Left renal cortex interstitium (tissue), 4 donors: ENCODE measurements at regions not wholly inside any gene's neighbourhood (a gene's known extent, or its start where the extent isn't known, plus 50 kb on each side); places are given as distances from the start of the nearest gene placed in this dataset.

Experiments used
- DNase-seq, 4 donors: peaks; one replicate each; pipeline ENCODE4 v3.0.0-alpha.2; 2013; ENCODE audit warnings: low read depth in 4 of 4, low spot score in 2 of 4, missing footprints in 1 of 4

DNA sequence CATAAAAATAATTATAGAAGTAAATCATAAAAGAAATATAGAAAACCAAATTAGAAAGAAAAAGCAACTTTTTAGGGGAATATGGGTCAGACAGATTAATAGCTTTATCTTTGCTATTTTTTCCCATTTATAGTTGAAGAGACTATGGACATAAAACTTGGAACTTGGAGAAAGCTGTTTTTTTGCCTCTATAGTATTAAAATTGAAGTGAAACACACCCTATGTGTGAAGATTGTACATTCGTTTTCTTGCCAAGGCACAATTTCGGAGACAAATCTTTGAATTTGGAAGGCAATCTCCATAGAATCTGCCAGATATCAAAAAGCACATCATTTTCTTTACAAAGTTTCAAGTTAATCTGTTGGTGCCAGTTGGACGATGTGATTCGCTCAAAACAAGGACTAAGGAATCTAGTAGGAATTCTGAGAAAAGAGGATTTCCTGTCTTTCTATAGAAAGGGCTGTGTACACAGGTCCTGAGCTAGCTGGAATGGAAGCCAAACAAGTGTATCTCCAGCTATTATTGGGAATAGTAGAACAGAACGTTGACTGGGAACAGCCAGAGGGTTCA, 156.3 kb downstream of the SLC7A11 start:
- DNase-seq = no peak

DNA sequence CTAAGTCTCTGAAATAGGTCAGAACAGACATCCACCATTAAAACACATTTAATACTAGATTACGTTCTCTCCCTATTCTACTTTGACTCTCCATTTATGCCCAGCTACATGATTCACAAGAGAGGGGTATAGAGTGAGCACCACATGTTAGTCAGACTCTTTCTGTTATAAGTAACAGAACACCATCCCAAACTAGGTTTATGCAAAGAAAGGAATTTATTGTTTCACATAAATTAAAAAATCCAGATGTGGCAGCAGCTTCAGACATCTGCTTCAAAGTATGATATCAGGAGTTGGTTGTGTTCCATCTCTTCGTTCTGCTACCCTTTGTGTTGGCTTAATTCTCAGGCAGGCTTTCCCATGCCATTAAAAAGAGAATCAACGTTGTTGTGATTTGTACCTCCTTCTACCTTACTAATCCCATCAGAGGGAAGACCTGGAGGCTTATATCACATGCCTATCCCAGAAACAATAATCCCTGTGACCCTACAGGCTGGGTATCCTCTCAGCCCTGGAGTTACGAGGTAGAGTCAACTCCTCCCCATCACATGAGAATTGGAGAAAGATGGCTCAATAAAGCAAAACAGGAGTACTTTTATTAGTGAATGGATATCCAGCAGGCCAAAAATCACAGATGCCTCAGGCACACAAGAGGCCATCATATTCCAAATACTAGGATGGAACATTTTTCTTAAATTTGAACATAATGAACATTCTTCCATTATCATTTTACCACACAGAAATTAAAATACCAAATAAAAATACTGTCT, 163.2 kb downstream of the SLC7A11 start:
- DNase-seq = no peak

DNA sequence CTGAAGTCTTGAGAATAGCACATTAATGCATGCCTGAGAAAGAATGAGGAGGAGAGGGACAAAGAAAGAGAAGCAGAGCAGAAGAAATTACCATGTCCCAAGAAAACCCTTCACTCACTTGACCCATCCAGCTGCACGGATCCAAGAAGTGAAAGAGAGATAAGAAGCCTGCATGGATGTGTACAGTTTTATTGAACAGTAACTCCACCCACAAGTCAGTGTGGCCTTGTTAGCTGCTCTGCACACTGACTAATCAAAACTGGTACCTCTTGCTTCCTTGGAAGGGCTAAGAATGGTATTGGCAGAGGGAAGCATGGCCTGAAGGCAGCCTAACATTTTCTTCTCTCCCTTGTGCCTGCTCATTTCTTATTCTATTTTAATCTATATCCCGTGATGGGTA, 163.9 kb downstream of the SLC7A11 start:
- no peak for DNase-seq

DNA sequence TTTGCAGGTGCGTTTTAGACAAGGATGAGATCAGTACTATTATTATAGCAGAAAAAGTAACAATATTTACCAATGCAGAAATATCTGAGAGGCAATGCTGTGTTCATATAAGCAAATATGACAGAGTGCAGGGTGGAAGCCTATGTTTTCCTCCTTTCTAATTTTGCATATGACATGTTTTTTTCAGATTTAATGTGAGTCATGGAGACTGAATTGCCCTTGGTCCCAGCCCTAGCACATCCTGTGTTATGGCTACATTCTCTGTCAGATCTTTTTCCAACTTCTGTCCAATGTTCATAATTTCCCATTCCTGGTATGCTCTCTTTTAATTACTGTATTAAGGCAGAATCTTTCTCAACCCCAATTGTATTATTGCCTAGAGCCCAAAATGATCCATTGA, 165.6 kb downstream of the SLC7A11 start:
- DNase-seq = no peak

DNA sequence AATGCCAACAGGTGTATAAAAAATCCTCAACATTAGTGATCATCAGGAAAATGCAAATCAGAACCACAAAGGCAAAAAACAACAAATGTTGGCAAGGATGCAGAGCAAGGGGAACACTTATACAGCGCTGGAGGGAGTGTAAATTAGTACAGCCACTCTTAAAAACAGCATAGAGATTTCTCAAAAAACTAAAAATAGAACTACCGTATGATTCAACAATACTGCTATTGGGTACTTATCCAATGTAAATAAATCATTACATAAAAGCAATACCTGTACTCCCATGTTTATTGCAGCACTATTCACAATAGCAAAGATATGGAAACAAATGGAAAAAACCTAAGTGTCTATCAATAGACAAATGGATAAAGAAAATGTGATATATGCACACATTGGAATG, 171.3 kb downstream of the SLC7A11 start:
- DNase-seq = no peak

DNA sequence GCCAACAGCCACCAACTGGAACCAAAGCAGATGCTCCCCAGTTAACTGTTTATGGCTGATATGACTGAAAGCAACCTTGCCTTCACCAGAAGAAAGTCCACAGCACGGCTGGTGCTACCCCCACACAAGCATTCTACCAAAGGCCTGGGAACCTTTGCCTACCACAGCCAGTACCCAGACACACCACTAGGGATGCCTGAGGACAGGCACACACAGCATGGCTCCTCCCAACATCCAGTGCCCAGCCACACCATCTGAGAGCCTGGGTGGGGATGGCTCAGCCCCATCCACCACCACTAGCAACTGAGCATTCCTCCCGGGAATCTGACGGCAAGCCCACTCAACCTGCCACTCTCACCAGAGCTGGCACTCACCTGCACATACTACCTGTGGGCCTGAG, 178.6 kb downstream of the SLC7A11 start:
- no peak for DNase-seq

DNA sequence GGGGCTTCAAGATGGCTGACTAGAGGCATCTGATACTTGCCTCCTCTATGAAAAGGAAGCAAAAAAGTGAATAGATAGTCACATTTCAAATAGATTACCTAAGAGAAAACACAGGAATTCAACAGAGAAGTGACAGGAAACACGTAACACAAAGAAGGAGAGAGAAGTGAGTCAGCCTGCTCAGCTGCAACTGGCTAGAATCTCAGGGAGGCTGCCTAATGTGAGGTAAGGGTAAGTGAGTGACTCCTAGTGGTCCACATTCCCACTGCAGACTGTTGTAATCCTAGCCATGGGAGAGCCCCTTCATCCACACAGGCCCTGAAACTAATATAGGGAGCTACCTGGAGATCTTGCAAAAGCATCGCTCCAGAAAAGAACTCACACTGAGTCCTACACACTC, 179.2 kb downstream of the SLC7A11 start:
- no peak for DNase-seq

DNA sequence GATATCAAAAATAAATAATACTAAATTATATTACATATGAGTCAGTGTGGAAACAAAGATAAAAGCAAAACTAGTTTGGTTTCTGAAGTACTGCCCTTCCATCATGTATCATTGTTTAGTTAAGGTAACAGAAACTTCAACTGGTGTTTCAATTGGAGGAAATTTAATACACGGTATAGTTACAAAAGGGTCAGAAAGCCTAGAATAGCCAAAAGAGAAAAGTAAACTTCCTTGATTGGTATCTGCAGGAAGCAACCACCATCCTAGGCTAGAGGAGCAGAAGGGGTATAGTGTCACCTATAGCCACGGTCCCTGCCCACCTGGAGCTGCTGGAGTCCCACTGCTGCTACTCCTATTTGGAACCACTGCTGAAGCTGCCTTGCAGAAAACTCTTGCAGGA, 185.6 kb downstream of the SLC7A11 start:
- DNase-seq = no peak

DNA sequence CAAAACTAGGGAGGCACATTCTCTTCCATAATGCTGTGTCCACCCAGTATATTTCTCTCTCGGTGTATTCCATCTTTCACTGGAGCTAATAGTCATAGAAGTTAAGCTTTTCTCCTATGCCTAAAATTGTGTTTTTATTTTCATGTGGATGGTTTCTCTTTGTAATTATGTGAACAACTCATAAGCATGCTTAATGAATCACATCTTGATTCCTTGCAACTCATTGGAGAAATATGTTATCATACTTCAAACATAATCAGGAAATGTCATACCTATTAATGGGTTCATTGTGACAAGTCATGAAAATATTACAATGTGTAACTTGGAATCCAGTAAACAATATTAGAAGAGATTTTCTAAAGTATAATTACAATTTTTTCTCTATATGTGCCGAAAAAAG, 186.3 kb downstream of the SLC7A11 start:
- no peak for DNase-seq

DNA sequence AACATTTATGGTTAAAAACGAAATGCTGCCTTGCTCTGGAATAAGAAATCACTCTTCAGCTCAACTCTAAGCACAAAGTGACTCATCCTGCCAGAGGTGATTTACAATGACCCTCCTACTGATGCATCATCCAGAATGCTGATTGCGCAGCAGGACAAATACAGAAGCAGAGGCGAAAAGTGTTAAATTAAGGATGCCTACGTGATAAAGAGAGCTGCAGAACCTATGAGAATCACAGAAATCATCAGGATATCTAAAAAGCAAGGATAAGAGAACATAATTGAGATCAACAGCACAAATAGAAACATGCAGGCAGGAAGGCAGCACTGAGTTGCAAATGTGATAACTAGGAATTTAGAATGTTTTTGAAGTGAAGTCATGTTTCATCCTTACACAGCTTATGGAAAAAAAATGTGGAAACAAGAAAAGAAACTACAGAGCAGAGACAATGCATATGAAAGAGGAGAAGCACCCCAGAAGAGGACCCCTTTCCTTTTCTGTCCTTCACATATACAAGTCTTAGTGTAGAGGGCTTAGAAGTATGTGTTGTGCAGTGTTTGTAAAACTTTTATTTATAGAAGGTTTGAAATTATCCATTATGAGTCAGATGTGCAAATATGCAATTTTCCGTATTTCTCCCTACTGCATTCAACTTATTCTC, 188.4 kb downstream of the SLC7A11 start:
- DNase-seq = no peak

DNA sequence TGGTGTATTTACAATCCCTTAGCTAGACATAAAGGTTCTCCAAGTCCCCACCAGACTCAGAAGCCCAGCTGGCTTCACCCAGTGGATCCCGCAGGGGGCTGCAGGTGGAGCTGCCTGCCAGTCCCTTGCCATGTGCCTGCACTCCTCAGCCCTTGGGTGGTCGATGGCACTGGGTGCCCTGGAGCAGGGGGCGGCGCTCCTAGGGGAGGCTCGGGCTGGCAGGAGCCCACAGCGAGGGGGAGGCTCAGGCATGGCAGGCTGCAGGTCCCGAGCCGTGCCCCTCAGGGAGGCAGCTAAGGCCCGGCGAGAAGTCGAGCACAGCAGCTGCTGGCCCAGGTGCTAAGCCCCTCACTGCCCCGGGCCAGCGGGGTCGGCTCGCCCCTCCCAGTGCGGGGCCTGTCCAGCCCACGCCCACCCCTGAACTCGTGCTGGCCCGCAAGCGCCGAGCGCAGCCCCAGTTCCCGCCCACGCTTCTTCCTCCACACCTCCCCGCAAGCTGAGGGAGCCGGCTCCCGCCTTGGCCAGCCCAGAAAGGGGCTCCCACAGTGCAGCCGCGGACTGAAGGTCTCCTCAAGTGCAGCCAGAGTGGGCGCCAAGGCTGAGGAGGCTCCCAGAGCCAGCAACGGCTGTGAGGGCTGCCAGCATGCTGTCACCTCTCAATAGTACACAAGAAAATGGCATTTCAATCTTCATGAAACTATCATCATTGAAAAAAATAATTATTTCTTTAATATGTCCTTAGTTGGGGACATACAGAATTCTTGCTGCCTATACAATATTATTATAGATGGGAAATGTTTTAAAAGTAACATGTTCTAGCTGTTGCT, 189.1 kb downstream of the SLC7A11 start:
- DNase-seq = no peak

DNA sequence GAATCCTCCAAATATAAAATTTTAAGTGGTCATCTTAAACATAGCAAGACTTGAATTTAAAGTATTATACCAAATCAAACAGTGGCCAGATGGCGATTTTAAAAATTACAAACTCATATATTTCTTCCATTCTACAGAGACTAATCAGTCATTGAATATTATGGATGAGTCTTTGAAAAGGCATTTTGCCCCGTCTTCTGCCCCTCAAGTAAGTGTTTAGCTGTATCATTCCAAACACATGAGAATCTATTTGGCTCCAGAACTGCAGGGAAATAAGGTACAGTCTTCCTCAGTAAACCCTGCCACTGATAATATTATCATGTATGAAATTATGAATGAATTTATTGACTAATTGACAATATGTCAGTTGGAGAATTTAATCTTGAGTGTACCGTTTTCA, 191.0 kb downstream of the SLC7A11 start:
- no peak for DNase-seq

DNA sequence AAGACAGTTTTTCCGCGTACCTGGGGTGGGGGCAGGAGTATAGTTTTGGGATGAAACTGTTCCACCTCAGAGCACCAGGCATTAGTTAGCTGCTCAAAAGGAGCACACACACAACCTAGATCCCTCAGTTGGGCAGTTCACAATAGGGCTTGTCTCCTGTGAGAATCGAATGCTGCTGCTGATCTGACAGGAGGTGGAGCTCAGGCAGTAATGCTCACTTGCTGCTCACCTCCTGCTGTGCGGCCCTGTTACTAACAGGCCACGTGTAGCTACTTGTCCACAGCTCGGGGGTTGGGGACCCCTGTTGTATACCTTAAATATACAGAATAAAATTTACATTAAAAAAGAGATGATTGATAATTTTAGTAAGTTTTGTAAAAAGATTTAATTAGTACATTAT, 191.5 kb downstream of the SLC7A11 start:
- no peak for DNase-seq

DNA sequence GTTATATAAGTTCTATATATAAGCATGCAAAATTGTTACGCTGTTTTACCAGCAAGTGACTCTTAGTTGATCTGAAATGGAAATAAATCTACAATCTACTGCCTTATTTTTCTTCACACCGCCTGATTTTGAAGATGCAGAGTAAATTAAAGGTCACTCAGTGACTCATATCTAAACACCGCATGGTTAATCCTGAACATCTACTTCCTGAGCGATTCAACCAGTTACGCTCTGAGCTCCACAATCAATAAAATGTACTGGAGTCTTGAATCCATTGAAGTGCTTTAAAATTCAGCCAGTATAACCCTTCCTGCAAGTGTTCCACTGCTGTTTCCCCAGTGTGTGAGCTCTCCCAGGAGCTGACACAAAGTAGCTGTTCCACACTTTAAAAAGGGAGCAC, 192.8 kb downstream of the SLC7A11 start:
- no peak for DNase-seq

DNA sequence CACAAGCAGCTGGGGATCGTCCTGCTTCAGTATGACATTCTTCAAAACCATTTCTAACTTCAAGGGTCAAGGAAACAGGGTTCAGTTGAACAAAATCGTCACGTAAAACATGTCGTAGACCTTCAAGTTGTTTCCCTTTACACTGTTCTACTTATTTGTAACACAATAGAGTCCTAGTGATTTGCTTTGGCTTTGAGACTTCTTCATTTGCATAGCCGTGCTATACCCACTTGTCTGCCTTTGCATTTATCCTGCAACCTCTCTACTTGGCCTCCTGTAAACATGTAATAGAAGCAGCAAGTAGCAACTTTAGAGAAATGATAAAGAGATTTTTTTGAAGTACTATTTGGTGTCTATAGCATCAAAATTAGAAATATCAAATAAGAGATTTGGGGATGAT, 194.9 kb downstream of the SLC7A11 start:
- no peak for DNase-seq

DNA sequence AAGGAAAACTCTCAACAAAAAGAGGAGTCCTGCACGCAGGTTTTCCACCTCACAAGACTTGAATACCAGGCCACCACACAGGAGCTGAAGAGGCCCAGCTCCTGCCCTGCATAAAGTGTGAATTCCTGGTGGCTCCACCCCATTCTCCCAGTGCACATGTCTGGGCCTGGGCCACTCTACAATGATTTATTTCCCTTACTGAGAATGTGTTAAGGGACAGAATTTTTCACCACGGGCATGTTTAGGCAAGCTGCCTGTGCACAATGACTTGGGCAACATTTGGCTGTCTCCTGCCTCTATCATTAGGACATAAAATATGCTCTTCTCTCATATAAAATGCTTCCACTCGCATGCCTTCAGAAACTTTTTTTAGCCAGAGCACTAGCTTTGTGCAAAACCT, 197.1 kb downstream of the SLC7A11 start:
- DNase-seq = no peak

DNA sequence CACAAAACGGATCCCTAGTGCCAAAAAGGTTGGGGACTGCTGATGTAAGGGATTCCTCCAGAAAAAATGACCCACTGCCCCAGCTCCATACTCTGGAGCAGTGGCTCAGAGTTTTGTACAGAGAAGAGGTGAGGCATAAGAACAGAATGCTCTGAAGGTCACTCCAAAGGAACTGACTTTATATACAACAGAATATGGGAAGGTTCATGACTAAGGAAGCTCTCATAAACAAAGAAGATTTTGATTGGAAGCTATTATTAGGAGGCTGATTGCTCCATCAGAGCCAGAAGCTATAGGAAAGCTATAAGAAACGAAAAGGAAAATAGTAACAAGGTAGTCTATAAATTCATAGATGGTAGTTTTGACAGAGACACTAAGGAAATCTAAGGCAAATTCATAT, 203.1 kb downstream of the SLC7A11 start:
- no peak for DNase-seq

DNA sequence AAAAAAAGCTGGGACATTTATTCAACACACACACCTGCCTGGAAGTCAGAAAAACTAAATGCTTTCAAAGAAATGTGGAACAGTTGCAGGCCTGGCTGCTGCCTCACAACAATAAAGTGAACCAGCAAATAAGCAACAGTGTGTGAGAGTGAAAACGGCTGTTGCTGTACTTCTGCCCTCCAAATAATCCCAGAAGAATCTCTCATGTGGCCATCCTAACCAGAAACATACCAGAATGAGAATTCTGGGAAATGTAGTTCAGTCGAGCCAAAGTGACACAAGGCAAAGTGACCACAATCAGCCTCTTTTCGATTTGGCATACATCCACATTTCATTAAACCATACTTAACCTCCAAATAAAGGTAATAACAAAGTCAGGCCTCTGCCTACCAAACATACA, 204.5 kb downstream of the SLC7A11 start:
- DNase-seq = peak in 1 of 4 donors; percentile 53

DNA sequence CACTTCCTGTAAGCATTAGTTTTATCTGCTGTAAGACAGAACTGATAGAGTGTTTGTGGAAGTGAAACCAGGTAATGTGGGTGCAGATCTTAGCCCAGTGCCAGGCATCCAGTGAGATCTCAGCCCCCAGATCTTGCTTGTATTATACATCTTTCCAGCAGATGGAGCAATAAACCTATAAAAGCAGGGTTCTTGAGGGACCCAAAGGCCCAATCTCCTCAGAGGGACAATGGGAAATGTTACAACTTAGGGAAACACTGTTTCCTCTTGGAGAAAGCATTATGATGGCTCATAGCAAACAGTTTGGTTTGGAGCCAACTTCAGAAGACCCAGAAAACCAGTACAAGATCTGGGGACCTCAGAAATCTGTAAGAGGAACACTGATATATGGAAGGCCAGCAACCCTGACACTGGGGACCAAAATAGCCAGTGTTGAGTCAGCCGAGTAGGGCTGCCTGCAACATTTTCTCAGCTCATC, 206.3 kb downstream of the SLC7A11 start:
- DNase-seq = no peak

DNA sequence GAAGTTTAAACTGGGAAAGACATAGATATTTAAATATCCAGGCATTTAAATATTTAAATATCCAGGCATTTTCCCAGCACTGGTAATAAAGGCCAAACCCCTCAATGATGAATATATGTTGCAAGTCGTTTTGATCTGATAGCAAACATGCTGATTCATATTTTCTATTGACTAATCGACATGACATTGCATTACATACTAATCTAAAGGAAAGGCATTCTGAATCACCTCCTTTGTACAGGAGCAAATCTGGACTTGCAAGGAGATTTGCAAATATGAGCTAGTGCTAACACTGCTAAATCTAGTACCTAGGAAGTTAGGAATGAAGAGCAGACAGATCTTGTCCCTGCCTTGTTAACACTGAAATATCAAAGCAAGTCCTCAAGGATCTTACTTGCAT, 207.3 kb downstream of the SLC7A11 start:
- no peak for DNase-seq

DNA sequence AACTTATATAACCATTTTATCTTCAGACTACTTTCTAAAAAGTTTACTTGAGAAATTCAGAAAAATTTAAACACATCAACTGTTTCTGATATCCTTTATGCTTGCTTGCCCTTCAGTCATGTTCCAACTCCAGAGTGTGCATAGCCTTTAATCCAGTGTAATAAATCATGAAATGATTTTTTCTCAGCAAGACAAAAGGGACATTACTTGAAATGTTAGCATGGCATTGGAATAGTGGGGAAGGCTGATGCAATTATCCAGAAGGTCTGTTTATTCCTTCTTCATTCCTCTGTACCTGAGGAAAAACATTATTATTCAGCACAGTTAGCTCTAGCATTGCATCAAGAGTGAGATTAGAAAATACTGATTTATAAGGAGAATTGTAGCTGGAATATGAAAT, 209.9 kb downstream of the SLC7A11 start:
- no peak for DNase-seq
